Esophagus (tissue), 2 donors: ENCODE measurements at regions not wholly inside any gene's neighbourhood (a gene's known extent, or its start where the extent isn't known, plus 50 kb on each side); places are given as distances from the start of the nearest gene placed in this dataset.

ENCODE experiments used
- H3K27ac ChIP-seq, 2 donors: one replicate each; pipeline ENCODE4 v1.5.1; 2013; ENCODE audit warnings: low read depth in 2 of 2, mild to moderate bottlenecking in 2 of 2, inconsistent platforms in 1 of 2, low read length in 1 of 2, moderate library complexity in 1 of 2
- H3K27me3 ChIP-seq, 2 donors: one replicate each; pipeline ENCODE4 v1.6.1; 2013; ENCODE audit warnings: low read length in 2 of 2, control low read depth in 1 of 2, mild to moderate bottlenecking in 1 of 2; ENCODE audit not compliant: insufficient read depth in 2 of 2, control insufficient read depth in 1 of 2
- H3K36me3 ChIP-seq, 2 donors: one replicate each; pipeline ENCODE4 v1.6.1; 2013; ENCODE audit warnings: low read length in 1 of 2; ENCODE audit not compliant: control insufficient read depth in 2 of 2, insufficient read depth in 2 of 2
- H3K4me1 ChIP-seq, 2 donors: one replicate each; pipeline ENCODE4 v1.6.1; 2013; ENCODE audit warnings: low read length in 1 of 2; ENCODE audit not compliant: control insufficient read depth in 2 of 2, insufficient read depth in 2 of 2
- H3K4me3 ChIP-seq, 2 donors: one replicate each; pipeline ENCODE4 v1.5.1; 2013; ENCODE audit warnings: low read length in 2 of 2, mild to moderate bottlenecking in 2 of 2, low read depth in 1 of 2, moderate library complexity in 1 of 2
- H3K9me3 ChIP-seq, 2 donors: one replicate each; pipeline ENCODE4 v1.6.1; 2013; ENCODE audit warnings: mild to moderate bottlenecking in 2 of 2, low read depth in 1 of 2, low read length in 1 of 2, moderate library complexity in 1 of 2; ENCODE audit not compliant: control insufficient read depth in 2 of 2, insufficient read depth in 1 of 2
- WGBS, 2 donors: extraction: QIAGEN DNeasy Blood & Tissue Kit; methylation state at CpG; one replicate each; pipeline ENCODE4 v1.1.7; 2013; 5-methylcytosine and 5-hydroxymethylcytosine counted together
- donor health status: healthy with polysubstance abuse.
- donor health status: Bipolar disorder and iron deficiency.

DNA sequence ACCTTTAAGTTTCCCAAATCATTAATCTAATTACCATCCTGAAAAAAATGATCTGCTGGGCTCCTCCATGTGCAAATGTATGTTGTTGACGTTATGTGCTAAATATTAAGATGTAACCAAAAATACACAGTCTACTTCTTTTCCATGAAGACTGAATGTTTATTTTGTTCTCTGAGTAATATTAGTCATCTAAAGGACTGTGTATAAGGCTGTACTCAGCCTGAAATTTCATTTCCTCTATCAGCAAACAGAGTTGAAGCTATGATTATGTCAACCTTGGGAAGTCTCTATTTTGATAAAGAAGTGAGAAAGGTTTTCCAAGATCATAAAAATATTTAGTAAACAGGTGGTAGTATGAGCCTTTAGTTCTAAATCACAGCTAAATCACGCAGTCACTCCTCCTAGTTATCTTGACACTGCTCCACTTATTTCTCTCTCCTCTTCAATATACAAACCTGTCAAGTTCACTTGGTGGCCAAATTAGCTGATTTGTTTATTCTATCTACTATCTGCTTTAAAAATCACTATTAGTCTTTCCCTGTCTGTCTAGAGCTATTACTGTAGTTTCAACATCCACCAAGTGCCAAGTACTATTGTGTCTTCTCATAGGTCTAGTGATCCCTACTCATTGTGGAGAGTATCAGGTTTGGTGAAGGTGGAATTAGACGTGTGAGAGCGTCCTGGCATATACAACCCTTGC is 211.7 kb upstream of the STARD13 start:
- Histone ChIP-seq H3K27ac (no peak overlapping the region), H3K27me3 (no peaks in the 10 kb centered on the region), H3K36me3 (no peaks in the 10 kb centered on the region), H3K9me3 (no peaks in the 10 kb centered on the region), H3K4me3 (no peak overlapping the region), H3K4me1 (no peaks in the 10 kb centered on the region)
- 75 to 81% methylated on average over 4 of the region's 4 CpGs for WGBS, 2 donors

- Histone ChIP-seq H3K4me3 (no peak overlapping the region), H3K27me3 (no peaks in the 10 kb centered on the region), H3K4me1 (peaks cover 2 to 5% of the 10 kb centered on the region in 2 donors), H3K36me3 (no peaks in the 10 kb centered on the region), H3K27ac (no peak overlapping the region), H3K9me3 (no peaks in the 10 kb centered on the region)
- 99 to 100% methylated on average over 1 of the region's 1 CpG for WGBS, 2 donors
These were observed 222.5 kb upstream of the STARD13 start for GRCh38 chr13:33508060-33508459.

GRCh38 chr13:33509642-33510229 is 224.2 kb upstream of the STARD13 start:
- 40 to 51% methylated on average over 5 of the region's 5 CpGs for WGBS, 2 donors
- H3K27ac ChIP-seq = peak overlapping the region; percentile 90 to 94

DNA sequence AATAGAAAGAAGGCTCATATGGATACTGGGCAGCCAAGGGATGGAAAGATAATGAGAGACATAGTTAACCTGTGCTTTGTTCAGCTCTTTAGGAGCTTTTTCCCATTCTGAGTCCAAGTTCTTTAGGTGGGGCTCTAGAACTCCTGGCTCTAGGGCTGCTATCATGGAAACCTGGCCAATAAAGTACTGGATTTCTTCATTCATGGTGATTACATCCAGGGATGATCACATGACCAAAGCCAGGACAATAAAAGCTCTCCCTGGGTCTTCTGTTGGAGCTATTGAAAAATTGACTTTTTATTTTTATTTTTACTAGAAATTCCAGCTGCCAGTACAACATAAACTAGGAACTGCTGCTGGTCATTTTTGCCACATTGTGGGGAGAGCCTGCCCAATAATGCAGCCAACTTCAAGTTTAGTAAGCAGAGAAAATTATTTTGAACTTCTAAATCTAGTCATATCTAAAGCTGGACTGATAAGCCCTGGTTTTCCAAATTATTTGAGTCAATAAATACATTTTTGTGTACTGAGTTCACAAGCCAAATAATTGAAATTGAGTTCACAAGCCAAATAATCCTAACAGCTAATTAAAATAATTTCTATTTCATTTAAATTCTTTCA is 224.9 kb upstream of the STARD13 start:
- H3K4me1 ChIP-seq = peaks cover 2 to 5% of the 10 kb centered on the region in 2 donors
- no peaks in the 10 kb centered on the region for H3K27me3 ChIP-seq
- no peak overlapping the region for H3K4me3 ChIP-seq
- no peaks in the 10 kb centered on the region for H3K36me3 ChIP-seq
- H3K27ac ChIP-seq = peak overlapping the region; percentile 41 to 90
- no peaks in the 10 kb centered on the region for H3K9me3 ChIP-seq

More at GRCh38 chr13:33509642-33510229, 224.2 kb upstream of the STARD13 start:
- Histone ChIP-seq H3K27me3 (no peaks in the 10 kb centered on the region), H3K36me3 (no peaks in the 10 kb centered on the region), H3K4me3 (no peak overlapping the region), H3K4me1 (peaks cover 2 to 5% of the 10 kb centered on the region in 2 donors), H3K9me3 (no peaks in the 10 kb centered on the region)

DNA sequence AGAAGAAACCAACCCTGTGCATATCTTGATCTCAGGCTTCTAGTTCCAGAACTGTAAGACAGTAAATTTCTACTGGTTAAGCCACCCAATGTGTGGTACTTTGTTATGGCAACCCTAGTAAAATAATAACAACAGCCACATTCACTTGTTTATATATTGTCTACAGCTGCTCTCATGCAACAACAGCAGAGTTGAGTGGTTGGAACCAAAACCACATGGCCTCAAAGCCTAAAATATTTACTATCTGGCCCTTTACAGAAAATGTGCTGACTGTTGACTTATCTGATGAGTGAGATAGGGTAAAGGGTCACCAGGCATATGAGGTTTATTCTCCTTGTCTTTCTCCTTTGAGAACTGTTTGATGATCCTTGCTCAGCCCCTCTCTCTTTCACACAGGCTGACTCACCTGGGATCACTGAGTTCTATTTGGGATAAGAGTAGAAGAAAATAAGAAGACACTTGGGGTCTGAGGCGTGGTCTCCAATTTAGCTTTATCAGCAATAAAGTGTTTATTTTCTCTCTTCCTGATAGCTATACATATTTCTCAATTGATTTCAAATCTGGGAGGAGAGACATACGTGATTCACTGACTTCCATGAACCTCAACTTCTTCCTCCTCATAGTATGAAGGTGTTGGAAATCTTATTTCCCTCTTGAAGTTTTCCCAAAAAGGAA is 227.5 kb upstream of the STARD13 start:
- no peak overlapping the region for H3K4me3 ChIP-seq
- H3K27ac ChIP-seq = no peak overlapping the region
- no peaks in the 10 kb centered on the region for H3K9me3 ChIP-seq
- H3K27me3 ChIP-seq = no peaks in the 10 kb centered on the region
- H3K36me3 ChIP-seq = no peaks in the 10 kb centered on the region
- peaks cover 2 to 5% of the 10 kb centered on the region in 2 donors for H3K4me1 ChIP-seq
- 82 to 84% methylated on average over 2 of the region's 2 CpGs for WGBS, 2 donors

GRCh38 chr13:33514362-33514761 is 228.8 kb upstream of the STARD13 start:
- no peaks in the 10 kb centered on the region for H3K9me3 ChIP-seq
- WGBS, 2 donors = 85 to 86% methylated on average over 4 of the region's 4 CpGs
- peaks cover 2 to 4% of the 10 kb centered on the region in 2 donors for H3K4me1 ChIP-seq
- H3K27ac ChIP-seq = peak overlapping the region in 1 of 2 donors; percentile 31
- no peaks in the 10 kb centered on the region for H3K36me3 ChIP-seq
- H3K4me3 ChIP-seq = no peak overlapping the region
- no peaks in the 10 kb centered on the region for H3K27me3 ChIP-seq

DNA sequence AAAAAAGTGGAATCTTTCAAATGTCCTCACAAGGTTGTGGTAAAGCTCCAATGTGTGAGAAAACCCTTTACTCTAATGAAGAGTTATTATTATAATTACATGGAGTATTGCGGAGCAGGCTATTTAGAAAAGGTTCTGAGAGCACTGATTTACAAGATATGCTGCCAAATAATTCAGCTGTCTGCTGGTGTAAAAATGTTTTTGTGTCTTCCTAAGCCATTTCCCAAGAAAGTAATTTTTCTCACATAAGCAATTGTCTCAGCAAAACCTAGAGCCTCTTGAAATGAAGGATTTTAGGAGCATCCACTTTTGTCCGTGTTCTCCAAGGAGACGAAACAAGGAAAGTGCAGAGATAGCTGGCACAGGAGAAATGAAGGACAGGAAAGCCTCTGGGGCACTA is 229.6 kb upstream of the STARD13 start:
- Histone ChIP-seq H3K36me3 (no peaks in the 10 kb centered on the region), H3K27me3 (no peaks in the 10 kb centered on the region), H3K9me3 (no peaks in the 10 kb centered on the region), H3K27ac (no peak overlapping the region), H3K4me3 (no peak overlapping the region), H3K4me1 (no peaks in the 10 kb centered on the region)
- 88% methylated on average over 3 of the region's 3 CpGs for WGBS, 2 donors

- no peak overlapping the region for H3K27ac ChIP-seq
- no peaks in the 10 kb centered on the region for H3K9me3 ChIP-seq
- 66 to 77% methylated on average over 2 of the region's 2 CpGs for WGBS, 2 donors
- no peaks in the 10 kb centered on the region for H3K36me3 ChIP-seq
- H3K4me3 ChIP-seq = no peak overlapping the region
- H3K4me1 ChIP-seq = no peaks in the 10 kb centered on the region
- H3K27me3 ChIP-seq = no peaks in the 10 kb centered on the region
These were observed 232.9 kb upstream of the STARD13 start for GRCh38 chr13:33518452-33518851.

- Histone ChIP-seq H3K36me3 (no peaks in the 10 kb centered on the region), H3K9me3 (no peaks in the 10 kb centered on the region), H3K27ac (no peak overlapping the region), H3K4me3 (no peak overlapping the region), H3K27me3 (no peaks in the 10 kb centered on the region), H3K4me1 (no peaks in the 10 kb centered on the region)
- 77 to 79% methylated on average over 8 of the region's 8 CpGs for WGBS, 2 donors
These were observed 234.3 kb upstream of the STARD13 start for GRCh38 chr13:33519561-33520467.
